ENCODE measurements at regions not wholly inside any gene's neighbourhood (a gene's known extent, or its start where the extent isn't known, plus 50 kb on each side); places are given as distances from the start of the nearest gene placed in this dataset.

DNA sequence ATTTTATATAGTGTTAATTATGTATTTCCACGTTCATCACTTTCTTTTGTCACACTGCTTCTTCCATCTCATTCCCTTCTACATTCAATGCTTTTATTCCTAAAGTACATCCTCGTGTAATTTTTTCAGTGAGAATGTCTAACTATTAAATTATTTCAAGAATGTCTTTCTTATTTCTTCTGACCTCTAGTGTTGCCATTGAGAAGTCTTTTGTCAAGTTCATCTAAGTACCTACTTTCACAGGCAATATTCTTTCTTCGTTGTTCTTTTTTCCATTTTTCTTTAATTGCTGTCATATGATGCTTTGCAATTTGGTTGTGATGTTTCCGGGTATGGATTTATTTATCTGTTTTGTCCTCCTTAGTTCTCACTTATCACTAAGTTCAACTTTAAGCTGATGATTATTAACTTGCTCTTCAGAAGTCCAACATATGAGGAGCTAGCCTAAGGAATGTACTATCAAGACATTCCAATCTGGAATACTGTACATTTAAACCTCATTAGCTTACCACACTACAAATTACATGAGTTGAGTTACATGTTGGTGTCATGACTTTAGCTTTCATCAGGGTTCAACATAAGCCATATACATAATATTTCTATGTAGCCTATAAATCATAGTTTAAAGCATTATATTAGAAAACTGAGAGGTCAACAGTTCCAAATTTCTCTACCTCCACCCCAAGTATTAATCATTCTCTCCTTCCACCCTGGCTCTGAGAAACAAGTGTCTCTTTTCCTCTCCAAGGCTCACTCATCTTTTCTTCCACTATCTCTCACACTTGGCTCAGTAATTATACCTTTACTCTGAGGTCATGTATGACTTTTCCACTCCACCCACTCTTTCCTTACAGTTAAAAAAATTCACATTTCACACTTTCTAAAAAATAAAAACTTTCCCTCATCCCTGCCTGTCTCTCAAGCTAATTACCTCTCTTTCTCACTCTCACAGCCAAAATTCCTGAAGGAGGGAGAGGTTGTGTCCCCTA, 81.5 kb downstream of the COX18 start:
- TF ChIP-seq CTCF (IDR thresholded peaks at IDR 0.05): no peak
- Histone ChIP-seq H3K4me1 (peaks cover 0 to 12% (median 0%) of the 10 kb centered on the region in 4 donors), H3K27ac (no peak overlapping the region), H3K4me3 (no peak overlapping the region), H3K9me3 (no peaks in the 10 kb centered on the region), H3K36me3 (no peaks in the 10 kb centered on the region), H3K27me3 (no peaks in the 10 kb centered on the region)
- no peak for DNase-seq
- intact Hi-C loops (cut with DNase I; ENCODE audit: low total_unique reads): no loop called here

DNA sequence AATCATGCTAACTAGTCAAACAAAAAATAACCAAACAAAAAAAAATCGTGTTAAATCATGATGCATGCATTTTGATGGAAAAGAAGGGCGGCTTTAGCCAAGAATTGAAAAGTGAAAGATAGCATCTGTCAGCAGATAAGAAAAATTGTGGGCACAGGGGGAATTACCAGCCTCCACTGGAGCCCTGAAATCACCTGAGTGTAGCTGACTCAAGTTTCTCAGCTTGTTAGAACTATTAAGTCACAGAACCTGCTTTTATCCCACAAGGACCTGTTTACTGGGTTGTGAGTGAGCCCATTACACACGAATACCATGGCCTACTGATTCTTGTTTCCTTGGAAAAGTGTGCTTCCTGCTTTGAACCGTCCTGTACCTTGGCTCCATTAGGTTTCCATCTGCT, 85.2 kb downstream of the COX18 start:
- no peaks in the 10 kb centered on the region for H3K4me1 ChIP-seq
- TF ChIP-seq CTCF (IDR thresholded peaks at IDR 0.05): no peak
- H3K9me3 ChIP-seq: no peaks in the 10 kb centered on the region
- H3K27me3 ChIP-seq: no peaks in the 10 kb centered on the region
- H3K4me3 ChIP-seq: no peak overlapping the region
- no peak overlapping the region for H3K27ac ChIP-seq
- intact Hi-C loops (cut with DNase I; ENCODE audit: low total_unique reads): no loop called here
- no peak for DNase-seq
- no peaks in the 10 kb centered on the region for H3K36me3 ChIP-seq

- no peak for TF ChIP-seq CTCF (IDR thresholded peaks at IDR 0.05)
- Histone ChIP-seq H3K36me3 (no peaks in the 10 kb centered on the region), H3K27ac (no peak overlapping the region), H3K27me3 (no peaks in the 10 kb centered on the region), H3K9me3 (no peaks in the 10 kb centered on the region), H3K4me1 (no peaks in the 10 kb centered on the region), H3K4me3 (no peak overlapping the region)
- intact Hi-C loops (cut with DNase I; ENCODE audit: low total_unique reads): no loop called here
- DNase-seq: no peak
Measured at GRCh38 chr4:72983709-72984108, 85.8 kb downstream of the COX18 start.

DNA sequence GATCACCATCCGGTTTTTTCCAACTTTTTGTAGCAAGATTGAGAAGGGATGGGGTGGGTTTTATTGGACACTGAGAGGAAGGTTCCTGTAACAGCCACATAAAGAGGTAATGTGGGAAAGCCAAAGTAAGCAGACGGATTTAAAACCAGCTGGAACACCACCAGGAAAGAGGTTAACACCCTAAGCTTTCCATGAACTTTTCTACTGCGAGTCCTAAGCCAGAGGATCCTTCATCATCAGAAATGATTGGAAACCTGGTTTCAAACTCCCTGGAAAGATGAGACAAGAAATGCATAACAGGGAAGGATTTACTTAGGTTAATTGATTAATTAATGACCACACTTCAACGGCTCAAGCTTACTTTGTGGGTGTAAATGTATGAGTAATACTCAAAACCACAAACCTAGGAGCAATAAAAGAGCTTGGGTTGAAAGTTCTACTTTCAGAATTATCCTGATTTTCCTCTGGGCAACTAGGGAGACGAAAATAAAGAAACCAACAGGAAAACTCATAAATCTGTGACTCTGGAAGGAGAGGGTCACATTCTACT, 91.5 kb downstream of the COX18 start:
- intact Hi-C loops (cut with DNase I; ENCODE audit: low total_unique reads): no loop called here
- no peak for TF ChIP-seq CTCF (IDR thresholded peaks at IDR 0.05)
- peaks cover 0 to 46% (median 11%) of the 10 kb centered on the region in 4 donors for H3K4me1 ChIP-seq
- no peaks in the 10 kb centered on the region for H3K9me3 ChIP-seq
- no peaks in the 10 kb centered on the region for H3K36me3 ChIP-seq
- DNase-seq: no peak
- no peak overlapping the region for H3K4me3 ChIP-seq
- peak overlapping the region; percentile 27 to 30 for H3K27ac ChIP-seq
- no peaks in the 10 kb centered on the region for H3K27me3 ChIP-seq

DNA sequence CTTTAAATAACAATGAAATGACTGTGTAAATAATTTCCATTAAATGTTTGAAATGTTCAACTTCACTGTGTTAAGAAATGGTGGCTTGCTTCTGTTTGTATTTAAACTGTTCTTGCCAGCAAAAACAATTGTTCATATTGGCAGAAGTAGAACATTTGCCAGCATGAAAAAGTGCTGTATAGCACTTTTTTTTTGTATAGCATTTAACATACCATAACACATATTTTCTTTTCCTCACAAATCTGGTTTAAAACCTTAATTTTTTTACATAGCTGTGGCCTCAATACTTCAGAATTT, 94.1 kb downstream of the COX18 start:
- TF ChIP-seq CTCF (IDR thresholded peaks at IDR 0.05): no peak
- no peak for DNase-seq
- peak overlapping the region; percentile 28 to 68 for H3K27ac ChIP-seq
- no peaks in the 10 kb centered on the region for H3K36me3 ChIP-seq
- H3K4me1 ChIP-seq: peaks cover 0 to 60% (median 16%) of the 10 kb centered on the region in 4 donors
- H3K4me3 ChIP-seq: no peak overlapping the region
- intact Hi-C loops (cut with DNase I; ENCODE audit: low total_unique reads): no loop called here
- no peaks in the 10 kb centered on the region for H3K9me3 ChIP-seq
- no peaks in the 10 kb centered on the region for H3K27me3 ChIP-seq
